ENCODE measurements at regions not wholly inside any gene's neighbourhood (a gene's known extent, or its start where the extent isn't known, plus 50 kb on each side); places are given as distances from the start of the nearest gene placed in this dataset.

DNA sequence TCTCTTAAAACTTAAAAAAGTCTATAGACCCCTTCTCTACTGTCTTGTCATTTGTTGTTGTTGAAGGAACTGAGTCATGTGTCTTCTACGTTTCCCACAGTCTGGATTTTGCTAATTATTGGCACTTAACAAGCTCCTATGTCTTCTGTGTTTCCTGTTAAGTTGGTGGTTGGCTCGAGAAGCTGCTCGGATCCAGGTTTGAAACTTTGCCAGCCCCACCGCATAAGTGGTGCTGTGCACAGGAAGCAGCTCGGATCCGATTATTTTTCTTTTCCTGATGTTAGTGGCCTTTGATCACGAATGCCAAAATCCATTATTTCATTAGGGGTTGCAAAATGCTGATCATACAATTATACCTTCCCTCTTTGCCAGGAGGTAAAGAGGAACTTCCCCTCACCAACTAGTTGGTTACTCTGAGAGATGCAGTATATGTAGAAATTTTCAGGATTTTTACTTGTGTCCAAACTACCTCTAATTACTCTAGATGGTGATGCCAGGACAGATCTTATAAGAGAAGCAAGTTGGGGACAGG is 186.5 kb downstream of the NSG2 start:
- Histone ChIP-seq H3K4me3 (replicated peaks; ENCODE audit: insufficient read depth, low read length) (no peak overlapping the region), H3K27me3 (ENCODE audit: insufficient read depth, poor library complexity, severe bottlenecking) (no peaks in the 10 kb centered on the region), H3K27ac (replicated peaks) (no peak overlapping the region)
- TF ChIP-seq GABPA (IDR thresholded peaks at IDR 0.05; ENCODE audit: low read depth) (no peak), POLR2AphosphoS5 (IDR thresholded peaks at IDR 0.05; ENCODE audit: low read depth) (no peak), SPI1 (IDR thresholded peaks at IDR 0.05; ENCODE audit: borderline replicate concordance, low read depth) (no peak)
- TF ChIP-seq, protein P1, sequence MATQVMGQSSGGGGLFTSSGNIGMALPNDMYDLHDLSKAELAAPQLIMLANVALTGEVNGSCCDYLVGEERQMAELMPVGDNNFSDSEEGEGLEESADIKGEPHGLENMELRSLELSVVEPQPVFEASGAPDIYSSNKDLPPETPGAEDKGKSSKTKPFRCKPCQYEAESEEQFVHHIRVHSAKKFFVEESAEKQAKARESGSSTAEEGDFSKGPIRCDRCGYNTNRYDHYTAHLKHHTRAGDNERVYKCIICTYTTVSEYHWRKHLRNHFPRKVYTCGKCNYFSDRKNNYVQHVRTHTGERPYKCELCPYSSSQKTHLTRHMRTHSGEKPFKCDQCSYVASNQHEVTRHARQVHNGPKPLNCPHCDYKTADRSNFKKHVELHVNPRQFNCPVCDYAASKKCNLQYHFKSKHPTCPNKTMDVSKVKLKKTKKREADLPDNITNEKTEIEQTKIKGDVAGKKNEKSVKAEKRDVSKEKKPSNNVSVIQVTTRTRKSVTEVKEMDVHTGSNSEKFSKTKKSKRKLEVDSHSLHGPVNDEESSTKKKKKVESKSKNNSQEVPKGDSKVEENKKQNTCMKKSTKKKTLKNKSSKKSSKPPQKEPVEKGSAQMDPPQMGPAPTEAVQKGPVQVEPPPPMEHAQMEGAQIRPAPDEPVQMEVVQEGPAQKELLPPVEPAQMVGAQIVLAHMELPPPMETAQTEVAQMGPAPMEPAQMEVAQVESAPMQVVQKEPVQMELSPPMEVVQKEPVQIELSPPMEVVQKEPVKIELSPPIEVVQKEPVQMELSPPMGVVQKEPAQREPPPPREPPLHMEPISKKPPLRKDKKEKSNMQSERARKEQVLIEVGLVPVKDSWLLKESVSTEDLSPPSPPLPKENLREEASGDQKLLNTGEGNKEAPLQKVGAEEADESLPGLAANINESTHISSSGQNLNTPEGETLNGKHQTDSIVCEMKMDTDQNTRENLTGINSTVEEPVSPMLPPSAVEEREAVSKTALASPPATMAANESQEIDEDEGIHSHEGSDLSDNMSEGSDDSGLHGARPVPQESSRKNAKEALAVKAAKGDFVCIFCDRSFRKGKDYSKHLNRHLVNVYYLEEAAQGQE (IDR thresholded peaks at IDR 0.05; ENCODE audit: insufficient replicate concordance, low read depth), result no peak
- TF ChIP-seq, protein P2, sequence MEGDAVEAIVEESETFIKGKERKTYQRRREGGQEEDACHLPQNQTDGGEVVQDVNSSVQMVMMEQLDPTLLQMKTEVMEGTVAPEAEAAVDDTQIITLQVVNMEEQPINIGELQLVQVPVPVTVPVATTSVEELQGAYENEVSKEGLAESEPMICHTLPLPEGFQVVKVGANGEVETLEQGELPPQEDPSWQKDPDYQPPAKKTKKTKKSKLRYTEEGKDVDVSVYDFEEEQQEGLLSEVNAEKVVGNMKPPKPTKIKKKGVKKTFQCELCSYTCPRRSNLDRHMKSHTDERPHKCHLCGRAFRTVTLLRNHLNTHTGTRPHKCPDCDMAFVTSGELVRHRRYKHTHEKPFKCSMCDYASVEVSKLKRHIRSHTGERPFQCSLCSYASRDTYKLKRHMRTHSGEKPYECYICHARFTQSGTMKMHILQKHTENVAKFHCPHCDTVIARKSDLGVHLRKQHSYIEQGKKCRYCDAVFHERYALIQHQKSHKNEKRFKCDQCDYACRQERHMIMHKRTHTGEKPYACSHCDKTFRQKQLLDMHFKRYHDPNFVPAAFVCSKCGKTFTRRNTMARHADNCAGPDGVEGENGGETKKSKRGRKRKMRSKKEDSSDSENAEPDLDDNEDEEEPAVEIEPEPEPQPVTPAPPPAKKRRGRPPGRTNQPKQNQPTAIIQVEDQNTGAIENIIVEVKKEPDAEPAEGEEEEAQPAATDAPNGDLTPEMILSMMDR (IDR thresholded peaks at IDR 0.05; ENCODE audit: insufficient read depth, low read length), result no peak
- DNase-seq (ENCODE audit: low read depth in 1 of 2, low spot score in 1 of 2), result no peak

DNA sequence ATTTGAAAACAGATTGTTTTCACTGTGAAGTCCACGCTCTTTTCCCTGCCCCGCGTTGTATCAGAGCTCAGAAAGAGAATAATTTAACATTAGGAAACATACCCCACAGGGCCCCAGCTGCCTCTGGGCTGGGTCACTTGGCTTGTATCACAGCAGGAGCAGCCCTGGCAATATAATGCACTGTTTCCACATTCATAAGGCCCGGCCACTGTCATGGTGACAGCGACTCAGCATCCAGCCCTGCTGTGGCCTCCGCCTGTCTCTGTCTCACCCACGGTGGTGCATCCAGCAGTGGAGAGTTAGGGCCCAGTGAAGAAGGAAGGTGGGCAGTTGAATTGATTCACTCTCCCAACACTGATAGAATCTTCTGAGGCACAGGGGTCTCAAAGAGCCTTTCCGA is 188.9 kb downstream of the NSG2 start:
- TF ChIP-seq SPI1 (IDR thresholded peaks at IDR 0.05; ENCODE audit: borderline replicate concordance, low read depth), result no peak
- TF ChIP-seq, protein P1 (IDR thresholded peaks at IDR 0.05; ENCODE audit: insufficient replicate concordance, low read depth), result no peak
- TF ChIP-seq GABPA (IDR thresholded peaks at IDR 0.05; ENCODE audit: low read depth), result no peak
- TF ChIP-seq, protein P2 (IDR thresholded peaks at IDR 0.05; ENCODE audit: insufficient read depth, low read length), result no peak
- no peak for TF ChIP-seq POLR2AphosphoS5 (IDR thresholded peaks at IDR 0.05; ENCODE audit: low read depth)
- Histone ChIP-seq H3K27me3 (ENCODE audit: insufficient read depth, poor library complexity, severe bottlenecking) (no peaks in the 10 kb centered on the region), H3K4me3 (replicated peaks; ENCODE audit: insufficient read depth, low read length) (no peak overlapping the region), H3K27ac (replicated peaks) (no peak overlapping the region)
- no peak for DNase-seq (ENCODE audit: low read depth in 1 of 2, low spot score in 1 of 2)

DNA sequence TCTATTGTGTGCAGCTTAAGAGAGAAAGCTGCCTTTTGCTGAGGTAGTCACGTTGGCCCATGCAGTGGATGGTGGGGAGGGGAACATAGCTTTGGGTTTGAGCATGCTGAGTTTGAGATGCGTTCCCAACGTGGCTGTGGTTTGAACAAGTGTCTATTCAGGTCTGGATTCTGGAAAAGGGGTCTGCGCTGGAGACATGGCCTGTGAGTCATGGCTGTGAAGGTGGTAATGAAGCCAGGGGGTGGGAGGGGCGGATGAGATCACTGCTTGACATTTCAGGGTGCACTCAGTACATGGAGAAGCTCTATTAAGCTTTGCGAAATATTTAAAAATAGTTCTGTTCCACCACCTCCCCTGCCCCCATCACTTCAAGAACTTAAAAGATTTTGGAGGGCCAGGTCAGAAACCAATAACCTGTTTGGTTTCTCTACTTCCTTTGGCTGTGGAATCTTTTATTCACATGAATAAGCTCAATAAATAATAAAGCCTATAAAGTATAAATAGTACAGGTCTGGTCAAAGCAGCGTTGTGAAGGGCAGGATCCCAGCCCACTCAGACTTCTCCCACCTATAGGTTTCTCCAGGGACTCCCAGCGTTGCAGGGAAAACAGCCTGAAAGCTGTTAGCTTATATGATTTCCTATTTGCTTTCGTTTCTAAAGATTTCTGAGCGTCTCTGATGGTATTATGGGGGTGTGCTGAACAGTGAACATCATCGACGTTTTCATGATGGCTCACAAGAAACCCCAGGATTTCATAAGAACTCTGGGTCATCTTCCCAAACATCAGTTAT is 189.9 kb downstream of the NSG2 start:
- Histone ChIP-seq H3K27me3 (ENCODE audit: insufficient read depth, poor library complexity, severe bottlenecking) (no peaks in the 10 kb centered on the region), H3K4me3 (replicated peaks; ENCODE audit: insufficient read depth, low read length) (no peak overlapping the region), H3K27ac (replicated peaks) (no peak overlapping the region)
- TF ChIP-seq, protein P1 (IDR thresholded peaks at IDR 0.05; ENCODE audit: insufficient replicate concordance, low read depth), result no peak
- TF ChIP-seq GABPA (IDR thresholded peaks at IDR 0.05; ENCODE audit: low read depth), result no peak
- TF ChIP-seq POLR2AphosphoS5 (IDR thresholded peaks at IDR 0.05; ENCODE audit: low read depth), result no peak
- TF ChIP-seq, protein P2 (IDR thresholded peaks at IDR 0.05; ENCODE audit: insufficient read depth, low read length), result no peak
- no peak for TF ChIP-seq SPI1 (IDR thresholded peaks at IDR 0.05; ENCODE audit: borderline replicate concordance, low read depth)
- DNase-seq (ENCODE audit: low read depth in 1 of 2, low spot score in 1 of 2), result no peak
